ENCODE measurements at regions not wholly inside any gene's neighbourhood (a gene's known extent, or its start where the extent isn't known, plus 50 kb on each side); places are given as distances from the start of the nearest gene placed in this dataset.
"Not testable (repeated sequence)": the region's sequence is repeated elsewhere in the genome, so short reads cannot be mapped to it uniquely, and the experiment has no call there.

DNA sequence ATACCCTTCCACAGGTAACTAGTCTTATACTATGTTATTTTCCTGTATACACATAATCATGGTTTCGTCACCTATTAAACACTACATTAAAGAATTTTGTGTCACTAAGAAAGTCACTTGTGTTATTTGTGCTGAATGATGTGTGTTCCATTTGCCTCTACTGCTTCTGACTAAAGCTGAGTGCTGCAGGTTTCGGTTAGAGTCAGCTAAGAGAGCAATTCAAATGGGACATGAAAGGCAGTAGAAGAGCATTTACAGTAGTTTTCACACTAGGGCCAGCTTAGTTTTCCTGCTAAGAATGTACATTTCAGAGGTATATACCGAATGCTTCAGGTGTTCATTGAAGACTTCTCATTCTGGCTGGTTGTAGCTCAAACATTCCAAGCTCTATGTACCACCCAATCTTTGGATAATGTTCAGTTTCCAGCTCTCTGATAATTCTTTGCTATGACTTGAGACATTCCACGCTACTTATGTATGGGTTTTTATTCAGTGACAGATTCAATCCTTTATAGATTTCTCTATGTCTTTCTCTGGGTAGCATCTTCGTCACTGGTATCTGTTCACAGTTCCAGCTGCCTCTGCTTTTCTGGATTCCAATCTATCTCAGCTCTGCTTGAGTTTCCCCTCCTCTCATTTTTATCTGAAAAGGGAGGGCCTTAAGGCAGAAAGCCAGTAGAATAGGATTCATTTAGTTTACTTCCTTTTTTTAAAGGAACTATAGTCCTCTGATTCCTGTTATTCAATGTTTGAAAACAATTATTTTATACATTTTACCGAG lies 164.4 kb downstream of the CXXC4 start:
- FAIRE-seq, result no peak
- no peak for DNase-seq (ENCODE audit: insufficient read length, low spot score)
- TF ChIP-seq, protein P1, sequence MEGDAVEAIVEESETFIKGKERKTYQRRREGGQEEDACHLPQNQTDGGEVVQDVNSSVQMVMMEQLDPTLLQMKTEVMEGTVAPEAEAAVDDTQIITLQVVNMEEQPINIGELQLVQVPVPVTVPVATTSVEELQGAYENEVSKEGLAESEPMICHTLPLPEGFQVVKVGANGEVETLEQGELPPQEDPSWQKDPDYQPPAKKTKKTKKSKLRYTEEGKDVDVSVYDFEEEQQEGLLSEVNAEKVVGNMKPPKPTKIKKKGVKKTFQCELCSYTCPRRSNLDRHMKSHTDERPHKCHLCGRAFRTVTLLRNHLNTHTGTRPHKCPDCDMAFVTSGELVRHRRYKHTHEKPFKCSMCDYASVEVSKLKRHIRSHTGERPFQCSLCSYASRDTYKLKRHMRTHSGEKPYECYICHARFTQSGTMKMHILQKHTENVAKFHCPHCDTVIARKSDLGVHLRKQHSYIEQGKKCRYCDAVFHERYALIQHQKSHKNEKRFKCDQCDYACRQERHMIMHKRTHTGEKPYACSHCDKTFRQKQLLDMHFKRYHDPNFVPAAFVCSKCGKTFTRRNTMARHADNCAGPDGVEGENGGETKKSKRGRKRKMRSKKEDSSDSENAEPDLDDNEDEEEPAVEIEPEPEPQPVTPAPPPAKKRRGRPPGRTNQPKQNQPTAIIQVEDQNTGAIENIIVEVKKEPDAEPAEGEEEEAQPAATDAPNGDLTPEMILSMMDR (IDR thresholded peaks at IDR 0.05; ENCODE audit: insufficient read depth, missing control alignments), result no peak

DNA sequence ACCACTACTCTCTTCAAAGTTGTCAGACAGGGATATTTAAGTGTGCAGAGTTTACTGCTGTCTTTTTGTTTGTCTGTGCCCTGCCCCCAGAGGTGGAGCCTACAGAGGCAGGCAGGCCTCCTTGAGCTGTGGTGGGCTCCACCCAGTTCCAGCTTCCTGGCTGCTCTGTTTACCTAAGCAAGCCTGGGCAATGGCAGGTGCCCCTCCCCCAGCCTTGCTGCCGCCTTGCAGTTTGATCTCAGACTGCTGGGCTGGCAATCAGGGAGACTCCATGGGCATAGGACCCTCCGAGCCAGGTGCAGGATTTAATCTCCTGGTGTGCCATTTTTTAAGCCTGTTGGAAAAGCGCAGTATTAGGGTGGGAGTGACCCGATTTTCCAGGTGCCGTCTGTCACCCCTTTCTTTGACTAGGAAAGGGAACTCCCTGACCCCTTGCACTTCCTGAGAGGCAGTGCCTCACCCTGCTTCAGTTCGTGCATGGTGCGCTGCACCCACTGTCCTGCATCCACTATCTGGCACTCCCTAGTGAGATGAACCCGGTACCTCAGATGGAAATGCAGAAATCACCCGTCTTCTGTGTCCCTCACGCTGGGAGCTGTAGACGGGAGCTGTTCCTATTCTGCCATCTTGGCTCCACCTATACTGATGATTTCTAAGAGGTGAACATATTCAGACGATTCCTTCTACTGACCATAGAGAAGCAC lies 167.6 kb downstream of the CXXC4 start:
- not testable (repeated sequence) for DNase-seq (ENCODE audit: insufficient read length, low spot score); FAIRE-seq

DNA sequence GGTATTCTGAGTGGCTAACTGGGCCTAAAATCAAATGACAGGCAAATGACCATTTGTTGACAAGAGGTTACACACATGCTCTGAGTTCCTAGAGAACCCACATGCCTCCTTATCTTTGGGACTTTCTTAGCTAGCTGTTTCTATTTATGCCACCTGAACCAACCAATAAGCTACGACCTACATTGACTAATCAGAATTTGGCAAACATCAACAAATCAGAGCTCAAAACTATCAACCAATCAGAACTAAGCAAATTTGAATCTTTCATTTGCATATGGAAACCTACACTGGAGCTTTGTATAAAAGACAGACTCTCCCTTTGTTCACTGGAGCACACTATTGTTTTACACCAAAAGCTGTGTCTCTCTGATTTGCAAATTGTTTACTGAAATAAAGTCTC lies 192.0 kb downstream of the CXXC4 start:
- FAIRE-seq, result no peak
- DNase-seq (ENCODE audit: insufficient read length, low spot score), result no peak
- TF ChIP-seq, protein P1 (IDR thresholded peaks at IDR 0.05; ENCODE audit: insufficient read depth, missing control alignments), result no peak

DNA sequence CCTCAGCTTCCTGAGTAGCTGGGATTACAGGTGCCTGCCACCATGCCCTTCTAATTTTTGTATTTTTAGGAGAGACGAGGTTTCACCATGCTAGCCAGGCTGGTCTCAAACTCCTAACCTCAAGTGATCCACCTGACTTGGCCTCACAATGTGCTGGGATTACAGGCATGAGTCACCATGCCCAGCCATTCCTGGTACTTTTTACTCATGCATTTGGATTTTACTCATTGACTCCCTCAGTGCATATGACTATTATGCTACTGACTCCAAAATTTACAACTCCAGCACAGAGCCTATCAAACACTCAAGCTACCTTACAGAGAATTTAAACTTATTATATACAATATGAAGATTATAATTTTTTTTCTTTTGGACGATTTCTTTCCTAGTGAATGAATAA lies 199.9 kb downstream of the CXXC4 start:
- TF ChIP-seq, protein P1 (IDR thresholded peaks at IDR 0.05; ENCODE audit: insufficient read depth, missing control alignments), result no peak
- no peak for FAIRE-seq
- no peak for DNase-seq (ENCODE audit: insufficient read length, low spot score)

DNA sequence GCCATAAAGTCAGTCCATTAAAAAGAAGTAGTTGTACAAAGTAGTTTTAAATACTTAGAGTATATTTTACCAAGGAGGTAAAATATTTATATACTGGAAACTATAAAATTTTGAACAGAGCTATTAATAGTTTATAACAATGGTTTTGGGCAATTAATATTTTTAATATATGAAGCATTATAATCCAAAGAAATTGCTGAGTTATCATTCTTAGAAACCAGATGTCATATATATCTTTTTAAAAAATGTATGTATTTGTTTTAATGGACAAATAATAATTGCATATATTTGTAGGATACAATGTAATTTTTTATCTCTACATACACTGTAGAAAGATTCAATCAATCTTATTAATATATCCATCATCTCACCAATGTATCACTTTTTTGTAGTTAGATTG lies 207.8 kb downstream of the CXXC4 start:
- FAIRE-seq (no peak), DNase-seq (ENCODE audit: insufficient read length, low spot score) (no peak)
- TF ChIP-seq, protein P1 (IDR thresholded peaks at IDR 0.05; ENCODE audit: insufficient read depth, missing control alignments), result no peak

DNA sequence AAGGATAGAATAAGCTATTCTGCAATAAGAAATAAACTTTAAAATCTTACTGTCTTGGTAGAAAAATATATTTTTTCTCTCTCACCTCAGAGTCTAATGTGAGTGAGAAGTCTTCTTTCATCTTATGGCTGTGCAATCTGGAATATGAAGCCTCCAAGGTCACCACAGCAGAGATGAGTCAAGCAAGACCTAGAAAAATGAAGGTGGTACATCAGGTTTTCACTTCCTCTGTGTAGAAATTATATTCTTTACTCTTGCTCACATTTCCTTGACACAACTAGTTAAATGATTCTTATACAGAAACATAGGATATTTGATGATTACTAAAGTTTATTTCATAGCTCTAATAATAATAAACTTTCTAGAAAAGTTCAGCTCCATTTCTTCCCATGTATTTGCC lies 211.4 kb downstream of the CXXC4 start:
- FAIRE-seq, result no peak
- TF ChIP-seq, protein P1 (IDR thresholded peaks at IDR 0.05; ENCODE audit: insufficient read depth, missing control alignments), result no peak
- no peak for DNase-seq (ENCODE audit: insufficient read length, low spot score)

DNA sequence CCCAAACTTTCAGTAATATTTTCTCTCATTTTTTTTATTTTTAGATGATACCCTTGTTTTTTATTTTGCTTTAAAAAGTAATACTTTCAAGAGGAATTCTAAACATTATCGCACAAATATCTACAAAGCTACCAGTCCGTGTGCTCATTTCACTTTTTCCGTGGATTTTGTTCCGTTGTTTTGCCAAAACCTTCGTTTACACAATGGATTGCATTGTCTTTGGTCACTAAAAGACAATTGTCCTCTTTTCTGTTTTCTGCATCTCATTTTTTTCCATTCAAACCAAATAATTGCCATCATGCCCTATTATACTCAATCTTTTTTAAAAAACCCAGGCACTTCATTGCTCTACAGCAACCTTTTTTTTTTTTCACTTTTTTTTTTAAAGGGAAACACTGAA lies 214.9 kb downstream of the CXXC4 start:
- DNase-seq (ENCODE audit: insufficient read length, low spot score), result no peak
- TF ChIP-seq, protein P1 (IDR thresholded peaks at IDR 0.05; ENCODE audit: insufficient read depth, missing control alignments), result no peak
- no peak for FAIRE-seq

Data from D721Med (cell line).